Naive thymus-derived CD4-positive, alpha-beta T cell (primary cell): ENCODE measurements at regions not wholly inside any gene's neighbourhood (a gene's known extent, or its start where the extent isn't known, plus 50 kb on each side); places are given as distances from the start of the nearest gene placed in this dataset.

Experiments
- ATAC-seq: fragments of 150-1000 bp; cut with Tn5 transposase; 2 replicates; pipeline ENCODE4 v1.10.0; 2021; ENCODE audit warnings: mild to moderate bottlenecking, moderate library complexity
- CTCF ChIA-PET: fragments of 350-600 bp; sonication (Branson Sonifier 250); formaldehyde crosslinking; loops from one replicate; lab custom pipeline; 2021; ENCODE audit warnings: antibody characterized with exemption; lab: Charles Lee
- POLR2A ChIA-PET: fragments of 350-600 bp; sonication (Branson Sonifier 250); formaldehyde crosslinking; loops from one replicate; lab custom pipeline; 2021; ENCODE audit warnings: antibody characterized with exemption, inconsistent platforms; lab: Charles Lee
- DNase-seq, 9 donors: peaks; one replicate each; pipeline versions ENCODE4 v3.0.0 to v3.0.0-alpha.2; 2020 to 2022; ENCODE audit warnings: mixed read lengths in 1 of 9
- H3K27ac ChIP-seq: one replicate; pipeline ENCODE4 v1.7.0; 2013; ENCODE audit warnings: mild to moderate bottlenecking, low read depth, low read length, moderate library complexity
- H3K27me3 ChIP-seq, 2 donors: one replicate each; pipeline ENCODE4 v1.7.0; 2013; ENCODE audit warnings: low read length in 2 of 2, mild to moderate bottlenecking in 2 of 2, moderate library complexity in 2 of 2; ENCODE audit not compliant: control insufficient read depth in 2 of 2, insufficient read depth in 2 of 2
- H3K36me3 ChIP-seq, 3 experiments: 1 replicate in 2 of 3; 2 replicates in 1 of 3; pipeline ENCODE4 v1.7.0; 2013; ENCODE audit warnings: low read length in 3 of 3, mild to moderate bottlenecking in 3 of 3, moderate library complexity in 1 of 3; ENCODE audit not compliant: insufficient read depth in 3 of 3, control insufficient read depth in 2 of 3
- H3K4me1 ChIP-seq, 2 donors: one replicate each; pipeline ENCODE4 v1.7.0; 2013; ENCODE audit warnings: low read length in 2 of 2, mild to moderate bottlenecking in 2 of 2, moderate library complexity in 1 of 2; ENCODE audit not compliant: control insufficient read depth in 2 of 2, insufficient read depth in 2 of 2
- H3K4me3 ChIP-seq: 2 replicates; pipeline ENCODE4 v1.7.0; 2013; ENCODE audit warnings: mild to moderate bottlenecking, low read length
- H3K9me3 ChIP-seq, 3 experiments: 1 replicate in 2 of 3; 2 replicates in 1 of 3; pipeline ENCODE4 v1.7.0; 2013; ENCODE audit warnings: low read length in 3 of 3; ENCODE audit not compliant: control insufficient read depth in 2 of 3
- H3K27ac Mint-ChIP-seq, 9 donors: one replicate each; pipeline ENCODE4 v1.8.0; 2020 to 2022; ENCODE audit warnings: mixed read lengths in 9 of 9, mild to moderate bottlenecking in 8 of 9, moderate library complexity in 5 of 9, inconsistent platforms in 2 of 9
- H3K27me3 Mint-ChIP-seq, 5 donors: one replicate each; pipeline ENCODE4 v1.8.0; 2021 to 2022; ENCODE audit warnings: mixed read lengths in 5 of 5, mild to moderate bottlenecking in 1 of 5
- H3K36me3 Mint-ChIP-seq, 5 donors: one replicate each; pipeline ENCODE4 v1.8.0; 2020 to 2022; ENCODE audit warnings: mixed read lengths in 5 of 5, mild to moderate bottlenecking in 3 of 5, inconsistent platforms in 1 of 5
- H3K4me1 Mint-ChIP-seq, 7 donors: one replicate each; pipeline ENCODE4 v1.8.0; 2020 to 2022; ENCODE audit warnings: mixed read lengths in 7 of 7, mild to moderate bottlenecking in 3 of 7, inconsistent platforms in 1 of 7
- H3K4me3 Mint-ChIP-seq, 10 donors: one replicate each; pipeline ENCODE4 v1.8.0; 2020 to 2022; ENCODE audit warnings: mild to moderate bottlenecking in 10 of 10, mixed read lengths in 10 of 10, moderate library complexity in 6 of 10, inconsistent platforms in 2 of 10
- H3K9me3 Mint-ChIP-seq, 11 donors: one replicate each; pipeline ENCODE4 v1.8.0; 2020 to 2022; ENCODE audit warnings: mixed read lengths in 11 of 11, mild to moderate bottlenecking in 4 of 11, inconsistent platforms in 1 of 11, moderate library complexity in 1 of 11
- intact Hi-C, 2 donors: fragments of 100-400 bp; cut with micrococcal nuclease; formaldehyde crosslinking; loops; one replicate each; pipeline ENCODE4 v1.15.1; 2023

DNA sequence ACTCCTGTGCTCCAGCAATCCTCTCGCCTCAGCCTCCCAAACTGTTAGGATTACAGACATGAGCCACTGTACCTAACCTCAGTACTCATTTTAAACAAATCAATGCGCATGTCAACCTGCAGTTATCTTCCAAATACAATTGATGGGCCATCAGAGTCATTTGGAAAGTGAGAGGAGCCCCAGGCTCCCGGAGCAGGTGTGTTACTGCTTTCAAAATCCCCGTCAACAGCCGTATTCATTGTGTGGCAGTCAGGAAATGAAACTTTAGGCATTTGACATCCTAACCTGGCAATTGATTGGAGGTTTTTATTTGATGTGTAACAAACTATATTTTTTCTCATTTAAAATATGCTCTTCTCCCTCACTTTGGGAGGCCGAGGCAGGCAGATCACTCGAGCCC lies 623.6 kb upstream of the TENM3 start:
- POLR2A ChIA-PET, result no interaction called here
- ATAC-seq (no peak), DNase-seq (no peak)
- Histone ChIP-seq H3K9me3 (no peaks in the 10 kb centered on the region), H3K27me3 (no peaks in the 10 kb centered on the region), H3K4me1 (no peaks in the 10 kb centered on the region), H3K36me3 (no peaks in the 10 kb centered on the region), H3K27ac (no peak overlapping the region), H3K4me3 (no peak overlapping the region)
- peaks cover 0 to 2% (median 0%) of the 10 kb centered on the region in 11 donors for H3K9me3 Mint-ChIP-seq
- no peaks in the 10 kb centered on the region for H3K4me1 Mint-ChIP-seq
- peaks cover 0 to 4% (median 0%) of the 10 kb centered on the region in 5 donors for H3K27me3 Mint-ChIP-seq
- no peak overlapping the region for H3K4me3 Mint-ChIP-seq
- CTCF ChIA-PET, result no interaction called here
- intact Hi-C loops, result no loop called here
- H3K27ac Mint-ChIP-seq, result no peak overlapping the region
- H3K36me3 Mint-ChIP-seq, result no peaks in the 10 kb centered on the region

DNA sequence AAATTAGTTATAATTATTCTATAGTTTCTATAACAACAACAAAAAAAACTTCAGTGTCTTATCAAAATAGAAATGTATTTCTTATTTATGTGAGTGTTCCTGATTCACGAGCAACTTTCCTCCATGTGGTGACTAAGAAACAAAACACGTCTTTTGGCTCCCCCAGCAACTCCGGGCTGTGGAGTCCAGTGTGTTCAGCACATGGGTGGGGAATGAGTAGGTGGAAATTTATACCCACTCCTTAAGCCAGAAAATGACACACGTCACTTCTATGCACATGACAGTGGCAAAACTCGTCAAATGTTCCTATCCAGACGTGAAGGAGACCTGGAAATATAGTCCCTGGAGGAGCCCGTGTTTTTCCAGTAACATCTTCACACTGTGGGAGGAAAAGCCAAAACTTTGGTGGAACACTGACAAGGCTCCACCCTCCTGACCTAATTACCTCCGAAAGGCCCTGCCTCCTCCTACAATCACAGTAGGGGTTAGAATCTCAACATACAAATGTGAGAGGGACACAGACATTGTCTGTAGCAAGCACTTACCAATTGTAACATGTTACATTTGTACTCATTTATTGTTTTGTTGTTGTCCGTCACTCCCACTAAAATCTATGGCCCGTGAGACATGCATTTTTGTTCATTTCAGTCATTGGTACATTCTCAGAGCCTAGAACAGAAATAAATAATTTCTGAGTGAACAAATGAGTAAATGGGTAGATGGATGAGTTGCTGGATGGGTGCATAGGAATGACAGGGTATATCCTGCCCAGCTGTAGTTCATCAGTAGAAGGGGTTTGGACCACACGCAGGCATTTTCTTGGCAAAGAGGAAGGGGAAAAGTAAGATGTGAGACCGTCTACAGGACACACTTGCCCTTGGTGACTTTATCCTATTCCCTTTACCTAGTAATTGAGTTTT lies 605.8 kb upstream of the TENM3 start:
- POLR2A ChIA-PET, result no interaction called here
- no peak for DNase-seq
- H3K27me3 Mint-ChIP-seq, result no peaks in the 10 kb centered on the region

DNA sequence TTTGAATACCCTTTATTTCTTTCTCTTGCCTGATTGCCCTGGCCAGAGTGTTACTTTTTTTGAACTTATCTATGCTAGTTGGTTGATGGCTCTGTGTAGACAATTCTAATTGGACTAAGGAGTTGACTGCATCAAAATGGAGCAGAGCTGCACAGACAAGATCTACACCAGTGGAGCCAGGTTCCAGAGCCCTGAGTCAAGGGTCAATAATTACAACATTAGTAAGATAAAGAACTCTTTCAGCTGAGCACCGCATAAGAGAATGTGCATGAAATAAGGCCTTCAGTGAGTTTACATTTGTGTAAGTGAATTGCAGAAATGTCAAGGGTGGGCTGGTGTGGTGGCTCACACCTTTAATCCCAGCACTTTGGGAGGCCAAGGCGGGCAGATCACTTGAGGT lies 599.7 kb upstream of the TENM3 start:
- DNase-seq (no peak), ATAC-seq (no peak)
- no peaks in the 10 kb centered on the region for H3K4me1 ChIP-seq
- Mint-ChIP-seq H3K27ac (no peak overlapping the region), H3K4me3 (no peak overlapping the region), H3K27me3 (no peaks in the 10 kb centered on the region), H3K36me3 (no peaks in the 10 kb centered on the region), H3K4me1 (no peaks in the 10 kb centered on the region), H3K9me3 (peaks cover 0 to 16% (median 9%) of the 10 kb centered on the region in 11 donors)
- CTCF ChIA-PET, result no interaction called here
- intact Hi-C loops, result no loop called here
- no peaks in the 10 kb centered on the region for H3K9me3 ChIP-seq
- no peak overlapping the region for H3K4me3 ChIP-seq
- POLR2A ChIA-PET, result no interaction called here
- H3K36me3 ChIP-seq, result no peaks in the 10 kb centered on the region
- no peak overlapping the region for H3K27ac ChIP-seq
- H3K27me3 ChIP-seq, result no peaks in the 10 kb centered on the region

More for the DNA sequence above, 605.8 kb upstream of the TENM3 start:
- Histone ChIP-seq H3K9me3 (no peaks in the 10 kb centered on the region), H3K4me3 (no peak overlapping the region), H3K27me3 (no peaks in the 10 kb centered on the region), H3K27ac (no peak overlapping the region), H3K36me3 (no peaks in the 10 kb centered on the region), H3K4me1 (no peaks in the 10 kb centered on the region)
- intact Hi-C loops, result no loop called here
- Mint-ChIP-seq H3K36me3 (peaks cover 0 to 6% (median 0%) of the 10 kb centered on the region in 5 donors), H3K27ac (no peak overlapping the region), H3K4me3 (no peak overlapping the region), H3K9me3 (peaks cover 0 to 10% (median 4%) of the 10 kb centered on the region in 11 donors), H3K4me1 (no peaks in the 10 kb centered on the region)
- ATAC-seq, result no peak
- CTCF ChIA-PET, result no interaction called here

DNA sequence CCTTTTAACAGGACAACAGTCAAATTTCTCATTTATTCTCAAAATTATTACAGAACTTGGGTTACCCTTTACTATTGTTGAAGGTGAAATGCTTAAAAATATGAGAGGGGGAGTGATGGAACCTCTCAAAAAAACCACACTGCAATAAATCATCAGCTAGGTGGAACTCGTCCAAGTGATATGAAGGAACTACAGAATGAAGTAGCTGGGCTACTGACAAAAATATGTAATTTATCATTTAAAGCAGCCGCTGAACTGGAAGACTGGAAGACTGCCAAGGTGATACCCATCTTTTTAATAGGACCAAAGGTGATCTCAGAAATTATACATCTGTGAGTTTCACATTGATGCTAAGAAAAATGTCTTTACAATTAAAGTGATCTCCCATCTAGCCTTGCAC lies 597.7 kb upstream of the TENM3 start:
- H3K9me3 Mint-ChIP-seq, result peaks cover 0 to 22% (median 12%) of the 10 kb centered on the region in 11 donors
- DNase-seq, result no peak
- no peak overlapping the region for H3K4me3 Mint-ChIP-seq
- H3K36me3 Mint-ChIP-seq, result no peaks in the 10 kb centered on the region
- H3K4me1 ChIP-seq, result no peaks in the 10 kb centered on the region
- H3K27ac Mint-ChIP-seq, result no peak overlapping the region
- H3K36me3 ChIP-seq, result no peaks in the 10 kb centered on the region
- H3K4me3 ChIP-seq, result no peak overlapping the region
- H3K27me3 ChIP-seq, result no peaks in the 10 kb centered on the region
- intact Hi-C loops, result no loop called here
- ChIA-PET CTCF (no interaction called here), POLR2A (no interaction called here)
- no peak overlapping the region for H3K27ac ChIP-seq
- no peak for ATAC-seq
- H3K27me3 Mint-ChIP-seq, result no peaks in the 10 kb centered on the region
- no peaks in the 10 kb centered on the region for H3K4me1 Mint-ChIP-seq
- H3K9me3 ChIP-seq, result no peaks in the 10 kb centered on the region

DNA sequence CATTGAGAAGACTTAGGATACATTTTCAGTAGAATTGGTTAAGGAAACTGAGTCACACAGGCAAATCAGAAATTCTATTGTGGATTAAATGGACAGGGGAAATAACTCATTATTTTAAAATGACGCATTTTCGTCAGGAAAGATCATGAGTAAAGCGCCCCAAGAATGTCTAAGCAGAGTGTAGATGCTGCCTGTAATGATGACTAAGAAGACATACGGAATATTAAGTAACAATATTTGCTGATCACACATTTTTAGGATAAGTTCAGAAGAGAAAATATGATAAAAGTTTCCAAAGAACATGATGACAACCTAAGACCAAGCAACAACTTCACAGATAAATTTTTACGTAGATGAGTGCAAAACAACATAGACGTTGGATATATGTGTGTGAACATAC lies 596.3 kb upstream of the TENM3 start:
- H3K9me3 ChIP-seq, result no peaks in the 10 kb centered on the region
- ChIA-PET CTCF (no interaction called here), POLR2A (no interaction called here)
- no peak overlapping the region for H3K4me3 ChIP-seq
- intact Hi-C loops, result no loop called here
- H3K27ac Mint-ChIP-seq, result no peak overlapping the region
- H3K27ac ChIP-seq, result no peak overlapping the region
- no peaks in the 10 kb centered on the region for H3K4me1 ChIP-seq
- H3K4me3 Mint-ChIP-seq, result no peak overlapping the region
- H3K27me3 Mint-ChIP-seq, result no peaks in the 10 kb centered on the region
- H3K27me3 ChIP-seq, result no peaks in the 10 kb centered on the region
- H3K36me3 ChIP-seq, result no peaks in the 10 kb centered on the region
- H3K9me3 Mint-ChIP-seq, result peaks cover 0 to 21% (median 12%) of the 10 kb centered on the region in 11 donors
- ATAC-seq (no peak), DNase-seq (no peak)
- H3K4me1 Mint-ChIP-seq, result no peaks in the 10 kb centered on the region
- no peaks in the 10 kb centered on the region for H3K36me3 Mint-ChIP-seq

DNA sequence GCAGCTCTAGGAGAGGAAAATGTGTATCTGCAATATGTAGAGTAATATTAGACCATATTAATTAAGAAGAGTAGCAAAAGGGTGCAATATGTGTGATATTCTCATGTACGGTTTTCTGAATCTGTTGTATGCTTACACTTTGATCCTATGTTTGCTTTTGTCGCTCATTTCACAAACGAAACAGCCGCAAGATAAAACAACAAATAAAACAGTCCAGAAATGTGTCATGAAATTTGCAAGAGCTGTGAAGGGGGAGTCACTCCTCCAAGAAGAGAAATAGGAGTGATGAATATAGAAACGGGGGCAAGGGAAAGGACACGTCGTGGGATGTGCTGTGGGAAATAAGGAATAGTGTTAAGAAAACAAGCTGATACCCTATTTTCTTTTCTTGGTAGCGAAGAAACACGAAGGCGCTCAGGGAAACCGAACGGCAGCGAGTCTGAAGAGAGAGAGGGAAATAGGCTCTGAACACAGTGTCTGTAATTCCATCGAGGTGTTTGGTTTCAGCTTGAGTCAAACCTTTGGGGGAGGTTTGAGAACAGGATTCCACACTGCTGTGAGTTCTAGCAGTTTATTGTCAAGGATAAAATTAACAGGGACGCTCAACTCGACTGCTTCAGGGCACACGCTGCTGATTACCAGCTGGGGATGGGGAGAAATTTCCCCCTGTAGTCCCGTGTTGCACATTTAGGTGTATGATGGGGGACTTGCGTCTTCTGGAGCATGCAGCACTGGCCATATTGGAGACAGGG lies 595.6 kb upstream of the TENM3 start:
- no peaks in the 10 kb centered on the region for H3K27me3 Mint-ChIP-seq
- no peak overlapping the region for H3K4me3 ChIP-seq
- H3K4me1 Mint-ChIP-seq, result no peaks in the 10 kb centered on the region
- POLR2A ChIA-PET, result no interaction called here
- CTCF ChIA-PET, result no interaction called here
- H3K27me3 ChIP-seq, result no peaks in the 10 kb centered on the region
- no peaks in the 10 kb centered on the region for H3K9me3 ChIP-seq
- H3K27ac Mint-ChIP-seq, result no peak overlapping the region
- intact Hi-C loops, result no loop called here
- H3K36me3 ChIP-seq, result no peaks in the 10 kb centered on the region
- no peaks in the 10 kb centered on the region for H3K4me1 ChIP-seq
- no peaks in the 10 kb centered on the region for H3K36me3 Mint-ChIP-seq
- H3K27ac ChIP-seq, result no peak overlapping the region
- H3K9me3 Mint-ChIP-seq, result peaks cover 0 to 21% (median 10%) of the 10 kb centered on the region in 11 donors
- ATAC-seq (no peak), DNase-seq (no peak)
- no peak overlapping the region for H3K4me3 Mint-ChIP-seq
